Naive thymus-derived CD8-positive, alpha-beta T cell (primary cell): ENCODE measurements at regions not wholly inside any gene's neighbourhood (a gene's known extent, or its start where the extent isn't known, plus 50 kb on each side); places are given as distances from the start of the nearest gene placed in this dataset.

ENCODE experiments used
- ATAC-seq, 2 donors: fragments of 150-1000 bp; cut with Tn5 transposase in 1 of 2; sonication (Bioruptor Pico), chemical (Tn5 transposase) in 1 of 2; 1 replicate in 1 of 2; 2 replicates in 1 of 2; pipeline ENCODE4 v1.10.0; 2021; ENCODE audit warnings: mild to moderate bottlenecking in 2 of 2, moderate library complexity in 2 of 2
- POLR2A ChIA-PET: fragments of 350-600 bp; sonication (Branson Sonifier 250); formaldehyde crosslinking; loops from one replicate; lab custom pipeline; 2021; ENCODE audit warnings: antibody characterized with exemption; lab: Charles Lee
- DNase-seq, 10 donors: peaks; one replicate each; pipeline versions ENCODE4 v3.0.0 to v3.0.0-alpha.2; 2020 to 2022
- H3K27ac Mint-ChIP-seq, 10 donors: one replicate each; pipeline ENCODE4 v1.8.0; 2020 to 2022; ENCODE audit warnings: mild to moderate bottlenecking in 10 of 10, mixed read lengths in 10 of 10, moderate library complexity in 4 of 10, inconsistent platforms in 1 of 10
- H3K27me3 Mint-ChIP-seq, 5 donors: one replicate each; pipeline ENCODE4 v1.8.0; 2021 to 2022; ENCODE audit warnings: mixed read lengths in 5 of 5
- H3K36me3 Mint-ChIP-seq, 3 donors: one replicate each; pipeline ENCODE4 v1.8.0; 2020 to 2022; ENCODE audit warnings: mixed read lengths in 3 of 3, mild to moderate bottlenecking in 2 of 3, inconsistent platforms in 1 of 3
- H3K4me1 Mint-ChIP-seq, 4 donors: one replicate each; pipeline ENCODE4 v1.8.0; 2021 to 2022; ENCODE audit warnings: mixed read lengths in 4 of 4
- H3K4me3 Mint-ChIP-seq, 10 donors: one replicate each; pipeline ENCODE4 v1.8.0; 2020 to 2022; ENCODE audit warnings: mild to moderate bottlenecking in 10 of 10, mixed read lengths in 10 of 10, moderate library complexity in 6 of 10, inconsistent platforms in 1 of 10
- H3K9me3 Mint-ChIP-seq, 9 donors: one replicate each; pipeline ENCODE4 v1.8.0; 2020 to 2022; ENCODE audit warnings: mixed read lengths in 9 of 9, mild to moderate bottlenecking in 3 of 9, inconsistent platforms in 1 of 9, moderate library complexity in 1 of 9

DNA sequence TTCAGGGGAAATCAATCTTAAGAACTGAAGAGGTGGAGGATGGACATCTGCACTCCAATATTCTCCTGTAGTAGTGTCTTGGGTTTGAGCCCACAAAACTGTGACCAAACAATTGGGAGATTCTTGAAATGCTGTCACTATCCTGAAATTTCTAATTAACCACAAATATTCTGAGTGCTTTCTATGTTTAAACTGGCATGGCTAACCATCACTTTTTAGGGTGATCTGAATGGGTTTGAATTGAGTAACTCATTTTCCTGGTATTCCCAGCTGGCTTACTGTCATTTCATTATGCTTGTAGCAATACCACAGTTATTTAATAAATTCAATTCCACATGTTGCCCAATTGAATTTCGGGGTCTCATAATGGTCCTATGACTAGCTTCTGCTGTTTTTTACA lies 216.9 kb upstream of the DCBLD2 start:
- Mint-ChIP-seq H3K9me3 (peaks cover 0 to 19% (median 0%) of the 10 kb centered on the region in 9 donors), H3K36me3 (no peaks in the 10 kb centered on the region), H3K27me3 (peaks cover 0 to 11% (median 0%) of the 10 kb centered on the region in 5 donors), H3K4me1 (no peaks in the 10 kb centered on the region), H3K4me3 (no peak overlapping the region), H3K27ac (no peak overlapping the region)
- no peak for DNase-seq
- ATAC-seq, result no peak
- POLR2A ChIA-PET, result no interaction called here

DNA sequence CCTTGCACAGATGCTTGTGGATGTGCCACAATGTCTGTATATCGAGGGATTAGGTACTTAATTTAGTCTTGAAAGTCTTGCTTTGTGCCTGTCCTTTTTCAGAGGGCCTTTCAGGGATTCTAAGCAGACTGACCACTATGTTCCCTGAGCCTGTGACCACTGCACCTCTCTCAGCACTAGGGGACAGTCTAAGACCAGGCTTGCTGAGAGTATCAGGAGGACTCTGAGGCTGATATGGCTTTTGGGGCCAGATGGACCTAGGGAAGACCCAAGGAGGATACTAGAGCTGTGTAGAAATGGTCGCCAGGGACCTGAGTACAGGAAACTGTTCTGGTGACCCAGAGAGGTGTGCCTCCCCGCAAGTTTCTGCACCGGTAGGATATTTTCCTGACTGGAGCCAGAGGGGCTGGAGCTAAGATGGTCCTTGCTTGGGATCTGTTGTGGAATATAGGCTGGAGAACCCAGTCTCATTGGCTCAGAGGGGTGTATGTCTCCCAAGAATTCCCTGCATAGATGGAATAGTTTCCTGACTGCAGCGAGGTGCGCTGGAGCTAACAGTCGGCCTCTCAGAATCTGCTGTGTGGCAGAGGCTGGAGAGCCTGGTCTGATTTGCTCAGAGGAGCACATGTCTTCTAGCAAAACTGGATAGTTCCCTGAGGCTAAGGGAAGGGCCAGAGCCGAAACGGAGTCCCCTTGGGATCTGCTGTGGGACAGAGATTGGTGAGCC lies 213.2 kb upstream of the DCBLD2 start:
- no peak overlapping the region for H3K27ac Mint-ChIP-seq

GRCh38 chr3:99111235-99111634 lies 209.7 kb upstream of the DCBLD2 start:
- ATAC-seq, result no peak
- H3K27me3 Mint-ChIP-seq, result peaks cover 0 to 12% (median 0%) of the 10 kb centered on the region in 5 donors
- no peaks in the 10 kb centered on the region for H3K36me3 Mint-ChIP-seq
- no peak overlapping the region for H3K4me3 Mint-ChIP-seq
- no peak for DNase-seq
- H3K27ac Mint-ChIP-seq, result no peak overlapping the region
- POLR2A ChIA-PET, result no interaction called here
- H3K4me1 Mint-ChIP-seq, result no peaks in the 10 kb centered on the region
- peaks cover 0 to 5% (median 0%) of the 10 kb centered on the region in 9 donors for H3K9me3 Mint-ChIP-seq

More for the DNA sequence above, 213.2 kb upstream of the DCBLD2 start:
- DNase-seq (no peak), ATAC-seq (no peak)
- Mint-ChIP-seq H3K4me1 (no peaks in the 10 kb centered on the region), H3K27me3 (peaks cover 0 to 12% (median 0%) of the 10 kb centered on the region in 5 donors), H3K4me3 (no peak overlapping the region), H3K9me3 (peaks cover 0 to 9% (median 0%) of the 10 kb centered on the region in 9 donors), H3K36me3 (no peaks in the 10 kb centered on the region)
- POLR2A ChIA-PET, result no interaction called here

GRCh38 chr3:99110401-99110800 lies 208.9 kb upstream of the DCBLD2 start:
- Mint-ChIP-seq H3K4me1 (no peaks in the 10 kb centered on the region), H3K4me3 (no peak overlapping the region), H3K27me3 (peaks cover 0 to 14% (median 1%) of the 10 kb centered on the region in 5 donors), H3K9me3 (no peaks in the 10 kb centered on the region), H3K36me3 (no peaks in the 10 kb centered on the region), H3K27ac (no peak overlapping the region)
- ATAC-seq, result no peak
- POLR2A ChIA-PET, result no interaction called here
- no peak for DNase-seq

GRCh38 chr3:99108508-99108907 lies 207.0 kb upstream of the DCBLD2 start:
- Mint-ChIP-seq H3K9me3 (peaks cover 0 to 3% (median 0%) of the 10 kb centered on the region in 9 donors), H3K27me3 (peaks cover 0 to 11% (median 3%) of the 10 kb centered on the region in 5 donors), H3K4me3 (no peak overlapping the region), H3K36me3 (no peaks in the 10 kb centered on the region), H3K27ac (no peak overlapping the region), H3K4me1 (no peaks in the 10 kb centered on the region)
- ATAC-seq (no peak), DNase-seq (no peak)
- POLR2A ChIA-PET, result no interaction called here

DNA sequence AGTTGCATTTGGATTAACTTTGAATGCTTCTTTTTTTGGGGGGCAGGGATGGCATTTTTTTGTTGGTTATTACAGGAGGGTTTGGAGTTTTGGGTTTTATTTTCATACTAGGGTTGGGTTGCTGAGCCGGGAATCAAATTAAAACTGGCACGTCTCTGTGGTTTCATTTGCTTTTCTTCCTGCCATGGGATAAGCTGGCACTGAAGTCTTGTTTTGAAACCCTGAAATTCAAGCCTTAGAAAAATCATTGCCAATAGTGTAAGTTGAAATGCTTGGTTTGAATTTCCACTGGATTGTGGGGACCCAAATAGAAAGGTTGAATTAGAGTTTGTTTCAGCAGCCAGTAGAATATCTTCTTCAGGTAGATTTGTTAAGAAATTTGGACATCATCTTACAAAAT lies 193.1 kb upstream of the DCBLD2 start:
- Mint-ChIP-seq H3K4me1 (no peaks in the 10 kb centered on the region), H3K9me3 (peaks cover 0 to 2% (median 0%) of the 10 kb centered on the region in 9 donors), H3K36me3 (no peaks in the 10 kb centered on the region), H3K4me3 (no peak overlapping the region), H3K27ac (no peak overlapping the region), H3K27me3 (peaks cover 0 to 2% (median 0%) of the 10 kb centered on the region in 5 donors)
- DNase-seq, result no peak
- POLR2A ChIA-PET, result no interaction called here
- no peak for ATAC-seq

DNA sequence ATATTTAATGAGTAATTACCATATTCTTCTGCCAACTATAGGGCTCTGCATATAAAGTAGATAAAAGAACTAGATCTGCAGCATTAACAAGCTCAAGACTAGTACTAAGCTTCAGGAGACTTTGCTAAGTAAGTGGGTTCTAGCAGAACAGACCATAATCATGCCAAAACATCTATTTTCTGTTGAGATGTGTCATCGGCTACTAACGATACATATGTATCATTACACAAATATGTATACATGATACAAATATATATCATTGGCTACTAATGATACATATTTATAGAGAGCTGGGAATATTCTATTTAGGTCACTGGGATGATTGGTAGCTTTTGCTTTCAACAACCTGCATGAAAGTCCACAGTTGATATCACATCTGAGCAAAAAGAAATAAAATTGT lies 185.8 kb upstream of the DCBLD2 start:
- no peaks in the 10 kb centered on the region for H3K4me1 Mint-ChIP-seq
- H3K27me3 Mint-ChIP-seq, result peaks cover 0 to 7% (median 0%) of the 10 kb centered on the region in 5 donors
- ATAC-seq (no peak), DNase-seq (no peak)
- POLR2A ChIA-PET, result no interaction called here
- no peaks in the 10 kb centered on the region for H3K36me3 Mint-ChIP-seq
- H3K4me3 Mint-ChIP-seq, result no peak overlapping the region
- no peak overlapping the region for H3K27ac Mint-ChIP-seq
- no peaks in the 10 kb centered on the region for H3K9me3 Mint-ChIP-seq

DNA sequence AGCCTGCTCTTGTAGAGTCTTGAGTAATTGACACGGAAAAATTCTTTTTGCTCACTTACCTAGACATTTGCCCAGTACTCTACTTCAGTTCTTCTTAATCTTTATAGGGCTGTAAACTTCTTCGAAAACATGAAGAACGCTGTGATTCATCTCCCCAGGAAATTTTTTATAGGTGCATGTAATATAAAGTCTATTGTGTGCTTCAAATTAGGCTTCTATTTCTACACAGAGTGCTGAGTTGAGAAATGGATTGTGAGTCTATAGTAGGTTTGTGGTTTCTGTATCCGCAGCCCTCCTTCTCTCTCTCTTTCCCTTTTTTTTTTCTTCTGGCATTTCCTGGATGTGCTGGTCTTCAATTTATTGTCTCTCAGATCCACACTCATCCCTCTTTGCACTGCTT lies 183.3 kb upstream of the DCBLD2 start:
- POLR2A ChIA-PET, result no interaction called here
- Mint-ChIP-seq H3K36me3 (no peaks in the 10 kb centered on the region), H3K27ac (no peak overlapping the region), H3K9me3 (no peaks in the 10 kb centered on the region), H3K27me3 (peaks cover 0 to 7% (median 0%) of the 10 kb centered on the region in 5 donors), H3K4me1 (no peaks in the 10 kb centered on the region), H3K4me3 (no peak overlapping the region)
- DNase-seq (no peak), ATAC-seq (no peak)

DNA sequence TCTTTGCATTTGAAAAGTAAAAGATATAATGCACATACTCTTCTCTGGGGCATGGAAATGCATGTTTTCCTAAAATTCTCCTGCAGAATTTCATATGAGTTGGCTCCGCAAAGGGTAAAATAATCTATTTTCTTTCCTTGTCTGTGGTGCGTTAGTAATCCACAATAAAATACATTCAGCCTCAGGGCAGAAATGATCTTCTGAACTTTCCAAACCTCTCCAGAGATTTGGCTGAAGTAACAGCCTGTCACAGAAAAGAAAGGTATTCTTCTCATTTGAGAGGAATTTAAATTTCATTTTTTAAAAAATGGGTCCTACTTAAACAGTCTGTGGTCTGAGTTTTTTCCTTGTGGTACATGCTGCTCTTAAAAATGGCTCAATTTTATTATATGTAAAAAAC lies 182.7 kb upstream of the DCBLD2 start:
- POLR2A ChIA-PET, result no interaction called here

GRCh38 chr3:99071096-99071495 lies 169.6 kb upstream of the DCBLD2 start:
- POLR2A ChIA-PET, result no interaction called here
- peaks cover 0 to 17% (median 5%) of the 10 kb centered on the region in 5 donors for H3K27me3 Mint-ChIP-seq
- H3K36me3 Mint-ChIP-seq, result no peaks in the 10 kb centered on the region
- H3K27ac Mint-ChIP-seq, result no peak overlapping the region
- no peak overlapping the region for H3K4me3 Mint-ChIP-seq
- H3K4me1 Mint-ChIP-seq, result no peaks in the 10 kb centered on the region
- ATAC-seq (no peak), DNase-seq (no peak)
- H3K9me3 Mint-ChIP-seq, result peaks cover 0 to 8% (median 0%) of the 10 kb centered on the region in 9 donors

More for the DNA sequence above, 182.7 kb upstream of the DCBLD2 start:
- no peak for DNase-seq
- no peaks in the 10 kb centered on the region for H3K4me1 Mint-ChIP-seq
- H3K36me3 Mint-ChIP-seq, result no peaks in the 10 kb centered on the region
- no peak overlapping the region for H3K4me3 Mint-ChIP-seq
- no peaks in the 10 kb centered on the region for H3K9me3 Mint-ChIP-seq
- H3K27ac Mint-ChIP-seq, result no peak overlapping the region
- ATAC-seq, result no peak
- peaks cover 0 to 7% (median 0%) of the 10 kb centered on the region in 5 donors for H3K27me3 Mint-ChIP-seq

GRCh38 chr3:99069973-99070372 lies 168.5 kb upstream of the DCBLD2 start:
- POLR2A ChIA-PET, result no interaction called here

DNA sequence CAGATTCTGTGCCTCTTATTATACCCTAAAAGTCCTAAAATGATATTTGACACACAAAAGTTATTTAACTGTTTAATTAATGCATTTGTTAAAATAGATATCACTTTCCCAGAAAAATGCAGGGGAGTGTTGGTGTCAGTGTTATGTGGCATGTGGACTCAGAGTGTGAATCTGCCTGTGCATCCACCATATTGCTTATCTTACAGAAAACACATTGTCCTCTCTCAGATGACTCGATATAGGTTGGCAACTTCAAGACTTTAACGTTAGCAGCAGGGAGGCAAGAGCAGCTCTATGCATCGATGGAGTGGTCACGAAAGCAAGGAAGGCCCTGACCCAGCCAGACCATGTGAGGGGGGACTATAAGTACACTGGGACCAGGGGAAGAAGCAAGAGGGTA lies 165.4 kb upstream of the DCBLD2 start:
- Mint-ChIP-seq H3K27ac (no peak overlapping the region), H3K27me3 (peaks cover 1 to 28% (median 5%) of the 10 kb centered on the region in 5 donors), H3K9me3 (peaks cover 0 to 10% (median 4%) of the 10 kb centered on the region in 9 donors), H3K4me1 (no peaks in the 10 kb centered on the region), H3K36me3 (peaks cover 0 to 5% (median 0%) of the 10 kb centered on the region in 3 donors), H3K4me3 (no peak overlapping the region)
- POLR2A ChIA-PET, result no interaction called here
- ATAC-seq (no peak), DNase-seq (no peak)

More at GRCh38 chr3:99069973-99070372, 168.5 kb upstream of the DCBLD2 start:
- ATAC-seq (no peak), DNase-seq (no peak)
- no peak overlapping the region for H3K27ac Mint-ChIP-seq
- H3K36me3 Mint-ChIP-seq, result peaks cover 0 to 2% (median 0%) of the 10 kb centered on the region in 3 donors
- no peaks in the 10 kb centered on the region for H3K4me1 Mint-ChIP-seq
- H3K27me3 Mint-ChIP-seq, result peaks cover 0 to 28% (median 5%) of the 10 kb centered on the region in 5 donors
- H3K9me3 Mint-ChIP-seq, result peaks cover 0 to 12% (median under 1%) of the 10 kb centered on the region in 9 donors
- H3K4me3 Mint-ChIP-seq, result no peak overlapping the region

GRCh38 chr3:99049164-99049563 lies 147.7 kb upstream of the DCBLD2 start:
- no peak overlapping the region for H3K27ac Mint-ChIP-seq
- DNase-seq (no peak), ATAC-seq (no peak)
- H3K9me3 Mint-ChIP-seq, result peaks cover 0 to 11% (median 0%) of the 10 kb centered on the region in 9 donors
- H3K4me1 Mint-ChIP-seq, result no peaks in the 10 kb centered on the region
- no peak overlapping the region for H3K4me3 Mint-ChIP-seq
- POLR2A ChIA-PET, result no interaction called here
- no peaks in the 10 kb centered on the region for H3K36me3 Mint-ChIP-seq
- peaks cover 0 to 1% (median 0%) of the 10 kb centered on the region in 5 donors for H3K27me3 Mint-ChIP-seq
